ENCODE measurements at regions not wholly inside any gene's neighbourhood (a gene's known extent, or its start where the extent isn't known, plus 50 kb on each side); places are given as distances from the start of the nearest gene placed in this dataset.

DNA sequence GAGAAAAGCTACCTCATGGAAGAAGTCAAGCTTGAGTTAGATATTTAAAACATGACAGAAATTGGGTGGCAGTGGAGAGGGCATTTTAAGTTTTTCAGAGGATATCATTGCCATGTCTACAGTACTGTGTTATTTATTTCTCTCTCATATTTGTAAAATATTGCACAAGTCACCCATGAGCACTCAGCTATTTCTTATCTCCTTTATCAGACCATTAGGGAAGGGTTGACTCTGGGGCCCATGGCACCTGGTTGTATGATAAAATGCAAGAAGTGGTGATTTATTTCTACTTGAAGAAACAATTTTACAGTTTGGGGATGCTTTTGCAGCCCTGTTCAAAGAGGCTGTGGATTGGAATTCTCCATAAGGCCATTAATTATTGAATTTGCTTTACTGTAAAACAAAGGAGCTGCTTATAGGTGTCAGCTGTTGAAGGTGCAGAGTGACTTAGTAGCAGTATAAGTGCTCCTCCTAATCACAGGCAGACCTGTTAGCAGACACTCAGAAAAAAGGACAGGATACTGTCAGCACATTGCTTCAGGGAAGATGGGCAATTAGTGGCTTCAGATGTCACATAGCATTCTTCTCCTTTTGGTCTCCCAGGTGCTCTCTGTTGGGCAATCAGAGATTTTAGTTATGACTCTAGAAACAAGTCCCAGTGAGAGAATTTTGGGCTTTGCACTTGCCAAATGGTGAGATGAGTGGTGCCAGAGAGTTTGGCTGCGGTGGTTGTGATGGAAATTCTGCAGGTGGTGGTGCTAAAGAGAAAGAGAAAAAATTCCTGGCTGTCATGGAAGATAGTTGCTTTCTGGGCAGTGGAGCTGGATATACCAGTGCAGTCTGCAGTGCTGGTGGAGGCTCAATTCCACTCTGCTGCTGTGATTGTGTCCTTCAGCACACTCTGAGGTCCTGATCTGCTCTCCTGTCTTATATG, 129.7 kb upstream of the ROPN1 start:
- TF ChIP-seq, protein P1, sequence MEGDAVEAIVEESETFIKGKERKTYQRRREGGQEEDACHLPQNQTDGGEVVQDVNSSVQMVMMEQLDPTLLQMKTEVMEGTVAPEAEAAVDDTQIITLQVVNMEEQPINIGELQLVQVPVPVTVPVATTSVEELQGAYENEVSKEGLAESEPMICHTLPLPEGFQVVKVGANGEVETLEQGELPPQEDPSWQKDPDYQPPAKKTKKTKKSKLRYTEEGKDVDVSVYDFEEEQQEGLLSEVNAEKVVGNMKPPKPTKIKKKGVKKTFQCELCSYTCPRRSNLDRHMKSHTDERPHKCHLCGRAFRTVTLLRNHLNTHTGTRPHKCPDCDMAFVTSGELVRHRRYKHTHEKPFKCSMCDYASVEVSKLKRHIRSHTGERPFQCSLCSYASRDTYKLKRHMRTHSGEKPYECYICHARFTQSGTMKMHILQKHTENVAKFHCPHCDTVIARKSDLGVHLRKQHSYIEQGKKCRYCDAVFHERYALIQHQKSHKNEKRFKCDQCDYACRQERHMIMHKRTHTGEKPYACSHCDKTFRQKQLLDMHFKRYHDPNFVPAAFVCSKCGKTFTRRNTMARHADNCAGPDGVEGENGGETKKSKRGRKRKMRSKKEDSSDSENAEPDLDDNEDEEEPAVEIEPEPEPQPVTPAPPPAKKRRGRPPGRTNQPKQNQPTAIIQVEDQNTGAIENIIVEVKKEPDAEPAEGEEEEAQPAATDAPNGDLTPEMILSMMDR (IDR thresholded peaks at IDR 0.05; ENCODE audit: insufficient read depth, low read length, severe bottlenecking): no peak
- FAIRE-seq: no peak
- Histone ChIP-seq H3K27me3 (ENCODE audit: control insufficient read depth, insufficient read depth, low read length) (no peaks in the 10 kb centered on the region), H3K36me3 (ENCODE audit: control insufficient read depth, insufficient read depth, low read length) (no peaks in the 10 kb centered on the region), H3K4me3 (ENCODE audit: low read depth, low read length) (no peak overlapping the region)
- DNase-seq (ENCODE audit: low read depth): no peak

DNA sequence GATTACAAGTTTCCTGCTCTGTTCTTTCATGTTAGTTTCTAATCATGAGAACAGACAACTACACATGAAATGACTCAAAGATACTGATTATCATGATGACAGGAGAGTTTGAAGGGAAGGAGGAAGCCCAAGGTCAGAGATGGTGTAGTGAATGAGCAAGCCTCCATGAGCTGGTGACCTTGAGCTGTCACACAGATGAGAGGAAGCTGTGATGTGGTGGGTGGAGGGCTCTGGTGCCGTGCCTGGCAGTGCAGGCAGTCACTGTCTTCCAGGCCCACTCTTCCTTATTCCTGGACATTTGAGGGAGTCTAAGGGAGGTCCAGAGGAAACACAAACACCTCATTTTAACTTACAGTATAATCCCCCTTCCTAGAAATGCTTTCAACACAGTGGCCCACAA, 133.4 kb upstream of the ROPN1 start:
- DNase-seq (ENCODE audit: low read depth) (no peak), FAIRE-seq (no peak)
- H3K4me3 ChIP-seq (ENCODE audit: low read depth, low read length): no peak overlapping the region
- TF ChIP-seq, protein P1 (IDR thresholded peaks at IDR 0.05; ENCODE audit: insufficient read depth, low read length, severe bottlenecking): no peak
- no peaks in the 10 kb centered on the region for H3K27me3 ChIP-seq (ENCODE audit: control insufficient read depth, insufficient read depth, low read length)
- H3K36me3 ChIP-seq (ENCODE audit: control insufficient read depth, insufficient read depth, low read length): no peaks in the 10 kb centered on the region

DNA sequence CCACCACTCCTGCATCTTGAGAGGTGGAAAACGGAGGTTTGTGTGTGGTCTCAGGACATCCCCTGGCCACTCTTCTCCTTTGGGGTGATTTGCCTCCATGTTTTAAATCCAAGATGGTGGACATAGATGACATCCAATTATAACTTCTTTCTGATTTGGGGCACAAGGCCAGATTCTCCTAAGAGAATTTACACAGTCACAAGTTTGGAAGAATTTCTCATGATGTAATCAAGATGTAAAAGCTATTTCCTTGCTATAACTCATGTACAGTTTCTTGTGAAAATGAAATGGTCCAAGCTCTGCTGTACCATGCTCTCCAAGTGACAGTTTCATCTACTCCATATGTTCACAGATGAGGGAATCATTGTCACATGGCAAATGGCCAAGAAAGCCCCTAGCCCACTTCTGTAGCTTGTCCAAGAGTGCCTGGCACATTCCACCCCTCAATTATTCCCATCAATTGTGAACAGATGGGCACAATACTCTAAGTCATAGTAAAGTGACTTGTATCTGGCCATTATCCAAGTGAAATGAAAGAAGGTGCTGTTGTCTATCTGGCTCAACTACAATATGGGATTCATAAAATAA, 134.6 kb upstream of the ROPN1 start:
- TF ChIP-seq, protein P1 (IDR thresholded peaks at IDR 0.05; ENCODE audit: insufficient read depth, low read length, severe bottlenecking): no peak
- H3K36me3 ChIP-seq (ENCODE audit: control insufficient read depth, insufficient read depth, low read length): no peaks in the 10 kb centered on the region
- no peak for DNase-seq (ENCODE audit: low read depth)
- H3K4me3 ChIP-seq (ENCODE audit: low read depth, low read length): no peak overlapping the region
- no peak for FAIRE-seq
- H3K27me3 ChIP-seq (ENCODE audit: control insufficient read depth, insufficient read depth, low read length): no peaks in the 10 kb centered on the region

DNA sequence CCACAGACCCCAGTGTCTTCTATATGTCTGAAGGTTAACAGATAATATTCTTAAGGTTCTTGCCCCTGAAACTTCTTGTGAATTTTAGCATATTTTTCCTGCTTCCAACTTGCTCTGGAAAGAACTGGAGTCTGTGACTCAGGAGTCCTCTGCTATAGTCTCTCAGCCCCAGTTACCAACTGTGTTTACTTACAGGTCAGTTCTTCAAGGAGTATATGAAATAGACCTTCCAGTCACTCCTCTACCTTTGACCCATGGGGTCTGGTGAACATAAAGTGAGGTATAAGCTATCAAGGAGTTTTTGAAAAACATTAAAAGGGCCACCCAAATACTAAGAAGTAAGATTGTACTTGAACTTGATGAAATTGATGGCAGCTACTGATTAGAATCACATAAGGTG, 139.2 kb upstream of the ROPN1 start:
- Histone ChIP-seq H3K27me3 (ENCODE audit: control insufficient read depth, insufficient read depth, low read length) (peaks cover 2% of the 10 kb centered on the region), H3K36me3 (ENCODE audit: control insufficient read depth, insufficient read depth, low read length) (no peaks in the 10 kb centered on the region), H3K4me3 (ENCODE audit: low read depth, low read length) (no peak overlapping the region)
- DNase-seq (ENCODE audit: low read depth) (no peak), FAIRE-seq (no peak)
- TF ChIP-seq, protein P1 (IDR thresholded peaks at IDR 0.05; ENCODE audit: insufficient read depth, low read length, severe bottlenecking): no peak

DNA sequence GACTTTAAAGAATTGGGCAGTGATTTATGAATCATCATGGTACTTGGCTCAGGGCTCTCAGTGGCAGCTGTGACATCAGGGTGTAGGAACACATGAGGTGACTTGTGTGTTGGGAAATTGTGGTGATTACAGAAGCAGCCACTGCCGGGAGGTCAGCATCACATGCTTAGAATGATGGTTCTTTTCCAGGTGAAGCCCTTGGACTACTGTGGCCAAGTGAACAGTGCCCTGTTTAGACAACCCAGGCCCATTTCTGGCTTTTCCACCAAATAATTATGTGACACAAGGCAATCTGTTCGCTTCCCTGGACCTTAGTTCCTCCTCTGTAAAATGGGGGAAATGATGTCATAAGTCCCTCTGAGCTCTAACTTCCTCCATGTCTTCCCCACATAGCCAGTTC, 139.7 kb upstream of the ROPN1 start:
- Histone ChIP-seq H3K4me3 (ENCODE audit: low read depth, low read length) (no peak overlapping the region), H3K36me3 (ENCODE audit: control insufficient read depth, insufficient read depth, low read length) (no peaks in the 10 kb centered on the region), H3K27me3 (ENCODE audit: control insufficient read depth, insufficient read depth, low read length) (peaks cover 2% of the 10 kb centered on the region)
- TF ChIP-seq, protein P1 (IDR thresholded peaks at IDR 0.05; ENCODE audit: insufficient read depth, low read length, severe bottlenecking): no peak
- FAIRE-seq: peak; percentile 18
- DNase-seq (ENCODE audit: low read depth): no peak

All from bronchial epithelial cell (primary cell).